Activated naive CD4-positive, alpha-beta T cell treated with anti-CD3 and anti-CD28 coated beads for 36 hours (primary cell): ENCODE measurements at regions not wholly inside any gene's neighbourhood (a gene's known extent, or its start where the extent isn't known, plus 50 kb on each side); places are given as distances from the start of the nearest gene placed in this dataset.

Experiments
- CTCF ChIA-PET: fragments of 350-600 bp; sonication (Branson Sonifier 250); formaldehyde crosslinking; loops from one replicate; lab custom pipeline; 2021; ENCODE audit warnings: antibody characterized with exemption; lab: Charles Lee
- DNase-seq: peaks from one replicate; pipeline ENCODE4 v3.0.0-alpha.2; 2020
- H3K27ac Mint-ChIP-seq: one replicate; pipeline ENCODE4 v1.8.0; 2021; ENCODE audit warnings: mild to moderate bottlenecking, mixed read lengths
- H3K27me3 Mint-ChIP-seq: one replicate; pipeline ENCODE4 v1.8.0; 2021; ENCODE audit warnings: low read depth, mixed read lengths
- H3K36me3 Mint-ChIP-seq: one replicate; pipeline ENCODE4 v1.8.0; 2021; ENCODE audit warnings: low read depth, mixed read lengths
- H3K4me1 Mint-ChIP-seq: one replicate; pipeline ENCODE4 v1.8.0; 2021; ENCODE audit warnings: low read depth, mixed read lengths
- H3K4me3 Mint-ChIP-seq: one replicate; pipeline ENCODE4 v1.8.0; 2021; ENCODE audit warnings: mild to moderate bottlenecking, moderate library complexity, mixed read lengths
- H3K9me3 Mint-ChIP-seq: one replicate; pipeline ENCODE4 v1.8.0; 2021; ENCODE audit warnings: mixed read lengths
- intact Hi-C: fragments of 100-400 bp; cut with micrococcal nuclease; formaldehyde crosslinking; loops from one replicate; pipeline ENCODE4 v1.15.1; 2023

GRCh38 chr6:167567142-167568033 lies 242.5 kb downstream of the TTLL2 start:
- no peak overlapping the region for H3K27ac Mint-ChIP-seq
- CTCF ChIA-PET: no interaction called here
- intact Hi-C loops: no loop called here
- no peak overlapping the region for H3K4me3 Mint-ChIP-seq
- H3K4me1 Mint-ChIP-seq: no peaks in the 10 kb centered on the region
- no peaks in the 10 kb centered on the region for H3K9me3 Mint-ChIP-seq
- H3K27me3 Mint-ChIP-seq: peaks cover 4% of the 10 kb centered on the region
- no peaks in the 10 kb centered on the region for H3K36me3 Mint-ChIP-seq
- no peak for DNase-seq

- no peak overlapping the region for H3K4me3 Mint-ChIP-seq
- CTCF ChIA-PET: no interaction called here
- H3K27me3 Mint-ChIP-seq: peaks cover 4% of the 10 kb centered on the region
- no peaks in the 10 kb centered on the region for H3K36me3 Mint-ChIP-seq
- DNase-seq: no peak
- intact Hi-C loops: no loop called here
- no peaks in the 10 kb centered on the region for H3K4me1 Mint-ChIP-seq
- H3K9me3 Mint-ChIP-seq: no peaks in the 10 kb centered on the region
- H3K27ac Mint-ChIP-seq: no peak overlapping the region
These were observed 243.6 kb downstream of the TTLL2 start for GRCh38 chr6:167568407-167569024.

GRCh38 chr6:167569041-167569805 lies 244.3 kb downstream of the TTLL2 start:
- no peak for DNase-seq
- peaks cover 4% of the 10 kb centered on the region for H3K27me3 Mint-ChIP-seq
- no peaks in the 10 kb centered on the region for H3K9me3 Mint-ChIP-seq
- no peak overlapping the region for H3K27ac Mint-ChIP-seq
- H3K4me1 Mint-ChIP-seq: no peaks in the 10 kb centered on the region
- intact Hi-C loops: no loop called here
- H3K36me3 Mint-ChIP-seq: no peaks in the 10 kb centered on the region
- CTCF ChIA-PET: no interaction called here
- H3K4me3 Mint-ChIP-seq: no peak overlapping the region

GRCh38 chr6:167569879-167570278 lies 245.0 kb downstream of the TTLL2 start:
- Mint-ChIP-seq H3K27ac (no peak overlapping the region), H3K4me1 (no peaks in the 10 kb centered on the region), H3K36me3 (no peaks in the 10 kb centered on the region), H3K4me3 (no peak overlapping the region), H3K27me3 (peaks cover 4% of the 10 kb centered on the region), H3K9me3 (no peaks in the 10 kb centered on the region)
- CTCF ChIA-PET: no interaction called here
- intact Hi-C loops: no loop called here
- DNase-seq: no peak

GRCh38 chr6:167570460-167571400 lies 245.8 kb downstream of the TTLL2 start:
- H3K27me3 Mint-ChIP-seq: no peaks in the 10 kb centered on the region
- no peak overlapping the region for H3K27ac Mint-ChIP-seq
- CTCF ChIA-PET: no interaction called here
- intact Hi-C loops: no loop called here
- no peak overlapping the region for H3K4me3 Mint-ChIP-seq
- DNase-seq: no peak
- no peaks in the 10 kb centered on the region for H3K4me1 Mint-ChIP-seq
- H3K9me3 Mint-ChIP-seq: no peaks in the 10 kb centered on the region
- no peaks in the 10 kb centered on the region for H3K36me3 Mint-ChIP-seq

GRCh38 chr6:167571550-167571949 lies 246.7 kb downstream of the TTLL2 start:
- CTCF ChIA-PET: no interaction called here
- intact Hi-C loops: no loop called here
- peaks cover 2% of the 10 kb centered on the region for H3K27me3 Mint-ChIP-seq
- no peaks in the 10 kb centered on the region for H3K36me3 Mint-ChIP-seq
- no peaks in the 10 kb centered on the region for H3K4me1 Mint-ChIP-seq
- no peak overlapping the region for H3K4me3 Mint-ChIP-seq
- no peak overlapping the region for H3K27ac Mint-ChIP-seq
- no peaks in the 10 kb centered on the region for H3K9me3 Mint-ChIP-seq
- DNase-seq: no peak

- intact Hi-C loops: no loop called here
- Mint-ChIP-seq H3K4me1 (no peaks in the 10 kb centered on the region), H3K4me3 (no peak overlapping the region), H3K27me3 (peaks cover 3% of the 10 kb centered on the region), H3K27ac (no peak overlapping the region), H3K36me3 (no peaks in the 10 kb centered on the region), H3K9me3 (no peaks in the 10 kb centered on the region)
- DNase-seq: no peak
- CTCF ChIA-PET: no interaction called here
These were observed 247.2 kb downstream of the TTLL2 start for GRCh38 chr6:167572106-167572505.

GRCh38 chr6:167572841-167573271 lies 248.0 kb downstream of the TTLL2 start:
- intact Hi-C loops: no loop called here
- peaks cover 3% of the 10 kb centered on the region for H3K27me3 Mint-ChIP-seq
- H3K27ac Mint-ChIP-seq: no peak overlapping the region
- no peaks in the 10 kb centered on the region for H3K36me3 Mint-ChIP-seq
- no peaks in the 10 kb centered on the region for H3K4me1 Mint-ChIP-seq
- CTCF ChIA-PET: no interaction called here
- no peak for DNase-seq
- H3K9me3 Mint-ChIP-seq: no peaks in the 10 kb centered on the region
- no peak overlapping the region for H3K4me3 Mint-ChIP-seq

- no peak for DNase-seq
- intact Hi-C loops: no loop called here
- Mint-ChIP-seq H3K4me3 (no peak overlapping the region), H3K36me3 (no peaks in the 10 kb centered on the region), H3K4me1 (no peaks in the 10 kb centered on the region), H3K27ac (no peak overlapping the region), H3K9me3 (no peaks in the 10 kb centered on the region), H3K27me3 (peaks cover 5% of the 10 kb centered on the region)
- CTCF ChIA-PET: no interaction called here
These were observed 248.8 kb downstream of the TTLL2 start for GRCh38 chr6:167573461-167574215.

GRCh38 chr6:167574431-167575151 lies 249.7 kb downstream of the TTLL2 start:
- no peaks in the 10 kb centered on the region for H3K9me3 Mint-ChIP-seq
- H3K4me3 Mint-ChIP-seq: no peak overlapping the region
- H3K36me3 Mint-ChIP-seq: no peaks in the 10 kb centered on the region
- H3K4me1 Mint-ChIP-seq: no peaks in the 10 kb centered on the region
- peaks cover 6% of the 10 kb centered on the region for H3K27me3 Mint-ChIP-seq
- intact Hi-C loops: no loop called here
- no peak for DNase-seq
- CTCF ChIA-PET: no interaction called here
- no peak overlapping the region for H3K27ac Mint-ChIP-seq

- no peak for DNase-seq
- CTCF ChIA-PET: no interaction called here
- intact Hi-C loops: no loop called here
- H3K36me3 Mint-ChIP-seq: no peaks in the 10 kb centered on the region
- no peak overlapping the region for H3K4me3 Mint-ChIP-seq
- H3K9me3 Mint-ChIP-seq: no peaks in the 10 kb centered on the region
- no peaks in the 10 kb centered on the region for H3K4me1 Mint-ChIP-seq
- H3K27me3 Mint-ChIP-seq: peaks cover 6% of the 10 kb centered on the region
- H3K27ac Mint-ChIP-seq: no peak overlapping the region
These were observed 250.3 kb downstream of the TTLL2 start for GRCh38 chr6:167575158-167575696.
